H1 (cell line): ENCODE measurements at regions not wholly inside any gene's neighbourhood (a gene's known extent, or its start where the extent isn't known, plus 50 kb on each side); places are given as distances from the start of the nearest gene placed in this dataset.

Source experiments
- CTCF ChIP-seq, 3 experiments: IDR thresholded peaks; 1 replicate in 2 of 3; 2 replicates in 1 of 3; pipeline versions ENCODE4 v1.5.1 to v1.6.1; 2011; ENCODE audit warnings: low read length in 3 of 3, mild to moderate bottlenecking in 3 of 3, inconsistent platforms in 2 of 3, low read depth in 1 of 3, moderate library complexity in 1 of 3; ENCODE audit not compliant: insufficient read depth in 1 of 3; ENCODE audit errors: control extremely low read depth in 1 of 3
- EZH2 ChIP-seq: fragments of 200-600 bp; sonication (generic); IDR thresholded peaks from 2 replicates; pipeline ENCODE4 v1.7.1; 2012; ENCODE audit warnings: low read depth, mild to moderate bottlenecking, moderate library complexity, low read length, inconsistent platforms; ENCODE audit not compliant: severe bottlenecking
- GABPA ChIP-seq: IDR thresholded peaks from 2 replicates; pipeline ENCODE4 v1.6.1; 2011; ENCODE audit warnings: mild to moderate bottlenecking, low read length, moderate library complexity, borderline replicate concordance; ENCODE audit not compliant: insufficient read depth
- KDM1A ChIP-seq: fragments of 200-600, 300-600 bp; sonication (generic); IDR thresholded peaks from 2 replicates; pipeline ENCODE4 v1.7.1; 2016; ENCODE audit warnings: mild to moderate bottlenecking, low read length, borderline replicate concordance
- KDM5A ChIP-seq: fragments of 200-600 bp; IDR thresholded peaks from 2 replicates; pipeline ENCODE4 v1.7.1; 2012; ENCODE audit warnings: mild to moderate bottlenecking, low read length, inconsistent platforms, mixed read lengths
- MAX ChIP-seq: IDR thresholded peaks from 2 replicates; pipeline ENCODE4 v1.6.1; 2012; ENCODE audit warnings: inconsistent platforms
- POLR2A ChIP-seq, 2 experiments: IDR thresholded peaks; 1 replicate in 1 of 2; 2 replicates in 1 of 2; pipeline ENCODE4 v1.6.1; 2011; ENCODE audit warnings: low read depth in 2 of 2, low read length in 2 of 2, mild to moderate bottlenecking in 2 of 2; ENCODE audit errors: control extremely low read depth in 1 of 2
- POLR2AphosphoS5 ChIP-seq: IDR thresholded peaks from 2 replicates; pipeline ENCODE4 v1.6.1; 2011; ENCODE audit warnings: low read depth, low read length
- RAD21 ChIP-seq, 2 experiments: IDR thresholded peaks in 1 of 2; conservative IDR thresholded peaks in 1 of 2; 2 replicates each; pipeline ENCODE4 v1.6.1; 2011; ENCODE audit warnings: low read depth in 2 of 2, low read length in 2 of 2, improper control_type of control experiment in 1 of 2, inconsistent platforms in 1 of 2, mild to moderate bottlenecking in 1 of 2, moderate library complexity in 1 of 2
- SP4 ChIP-seq: IDR thresholded peaks from 2 replicates; pipeline ENCODE4 v1.6.1; 2012; ENCODE audit warnings: low read length, inconsistent platforms
- TCF12 ChIP-seq: IDR thresholded peaks from 2 replicates; pipeline ENCODE4 v1.6.1; 2011; ENCODE audit warnings: low read depth, mild to moderate bottlenecking, low read length

- no peak for TF ChIP-seq POLR2A (IDR thresholded peaks at IDR 0.05; ENCODE audit: control extremely low read depth in 1 of 2, low read depth in 2 of 2, low read length in 2 of 2)
- no peak for TF ChIP-seq SP4
- no peak for TF ChIP-seq CTCF (IDR thresholded peaks at IDR 0.05; ENCODE audit: control extremely low read depth in 1 of 3, insufficient read depth in 1 of 3, low read depth in 1 of 3, low read length in 3 of 3)
- TF ChIP-seq GABPA: no peak
- no peak for TF ChIP-seq EZH2
- TF ChIP-seq KDM1A: no peak
- no peak for TF ChIP-seq RAD21 (IDR thresholded peaks at IDR 0.05 in 1 of 2, conservative IDR thresholded peaks at IDR 0.05 in 1 of 2; ENCODE audit: low read depth in 2 of 2, low read length in 2 of 2)
- TF ChIP-seq TCF12: no peak
- no peak for TF ChIP-seq MAX
- no peak for TF ChIP-seq KDM5A
- no peak for TF ChIP-seq POLR2AphosphoS5
Measured at GRCh38 chr22:47390026-47390970, 627.8 kb downstream of the TBC1D22A start.
